Spleen (tissue), 7 donors: ENCODE measurements at regions not wholly inside any gene's neighbourhood (a gene's known extent, or its start where the extent isn't known, plus 50 kb on each side); places are given as distances from the start of the nearest gene placed in this dataset.

Experiments used
- CTCF ChIP-seq, 11 experiments: fragments of 200-600 bp in 7 of 11; fragments of 450-650 bp in 4 of 11; sonication (generic) in 4 of 11; IDR thresholded peaks in 8 of 11; conservative IDR thresholded peaks in 3 of 11; 1 replicate in 7 of 11; 2 replicates in 4 of 11; pipeline versions ENCODE4 v1.4.0 to v1.8.0; 2016 to 2021; ENCODE audit warnings: antibody characterized with exemption in 11 of 11, inconsistent platforms in 4 of 11, mild to moderate bottlenecking in 1 of 11
- POLR2AphosphoS5 ChIP-seq, 3 donors: sonication (generic); formaldehyde crosslinking; IDR thresholded peaks; one replicate each; pipeline ENCODE4 v1.5.1; 2017; ENCODE audit warnings: antibody characterized with exemption in 3 of 3
- donor health status: DM: no; HTN: no; CAD: no; lungs with moderate emphysema.
- donor health status: DM: no; HTN: no; CAD: no.
- donor health status: DM: no; HTN: no; CAD: no.

GRCh38 chr4:27218013-27218412 lies 357.4 kb downstream of the STIM2 start:
- no peak for TF ChIP-seq CTCF (IDR thresholded peaks at IDR 0.05 in 8 of 11, conservative IDR thresholded peaks at IDR 0.05 in 3 of 11)
- no peak for TF ChIP-seq POLR2AphosphoS5 (IDR thresholded peaks at IDR 0.05)
